ENCODE measurements at regions not wholly inside any gene's neighbourhood (a gene's known extent, or its start where the extent isn't known, plus 50 kb on each side); places are given as distances from the start of the nearest gene placed in this dataset.
"Not testable (repeated sequence)": the region's sequence is repeated elsewhere in the genome, so short reads cannot be mapped to it uniquely, and the experiment has no call there.

DNA sequence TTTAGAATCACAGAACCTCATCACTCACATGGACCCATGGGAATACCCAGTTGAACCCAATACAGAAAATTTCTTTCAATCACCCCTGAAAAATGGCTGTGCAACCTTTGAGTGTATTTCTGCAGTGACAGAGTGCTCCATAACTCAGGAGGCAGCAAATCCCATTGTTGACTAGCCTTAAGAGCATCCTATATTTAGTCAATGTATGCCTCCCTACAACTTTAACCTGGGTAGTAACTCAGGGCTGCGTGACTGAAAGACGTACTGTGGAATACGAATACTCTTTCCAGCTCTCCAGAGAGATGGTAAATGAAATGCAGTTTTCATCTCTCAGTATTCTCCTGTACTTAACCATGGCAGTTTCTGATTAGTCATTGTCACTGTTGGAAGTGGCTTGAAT lies 573.0 kb upstream of the POM121L12 start:
- no peak for DNase-seq (ENCODE audit: low spot score)
- intact Hi-C loops (cut with DNase I), result no loop called here
- ATAC-seq, result no peak

DNA sequence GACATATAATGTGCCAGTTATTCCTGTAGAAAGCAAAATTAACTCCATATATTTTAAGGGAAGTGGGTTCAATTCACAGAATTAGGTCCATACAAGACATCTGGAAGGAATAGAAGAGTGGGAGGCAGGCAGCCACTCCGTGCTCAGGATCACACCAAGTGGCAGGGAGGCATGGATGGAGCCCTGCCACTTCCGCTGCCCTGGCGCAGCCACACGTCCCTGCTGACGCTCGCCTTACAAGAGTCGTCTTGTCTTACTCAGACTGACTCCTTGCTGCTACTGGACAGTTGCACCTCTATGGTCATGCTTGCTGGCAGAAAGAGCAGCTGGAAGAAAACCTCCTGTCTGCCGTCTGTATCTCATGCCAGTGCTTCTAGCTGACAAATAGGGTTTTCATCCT lies 579.9 kb upstream of the POM121L12 start:
- DNase-seq (ENCODE audit: low spot score), result no peak
- ATAC-seq, result no peak
- intact Hi-C loops (cut with DNase I), result no loop called here

DNA sequence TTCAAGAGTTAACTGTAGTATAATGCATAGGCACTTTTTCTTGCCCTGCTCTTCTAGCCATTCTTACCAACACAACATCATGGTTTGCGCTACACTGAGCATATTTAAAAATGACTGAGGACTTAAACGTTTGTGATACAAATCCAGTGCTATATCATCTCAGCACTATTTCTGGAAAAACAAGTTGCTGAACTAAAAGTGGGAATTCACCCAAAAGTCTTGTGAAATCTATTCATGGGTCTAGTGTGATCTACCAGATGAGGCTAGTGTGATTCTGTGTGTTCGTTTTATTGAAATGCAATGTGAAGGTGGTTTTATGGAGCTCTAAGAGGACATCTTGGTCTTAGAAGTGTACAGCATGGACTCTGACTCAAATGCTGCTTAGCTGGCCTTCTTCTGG lies 584.6 kb upstream of the POM121L12 start:
- intact Hi-C loops (cut with DNase I), result no loop called here
- ATAC-seq (no peak), DNase-seq (ENCODE audit: low spot score) (no peak)

DNA sequence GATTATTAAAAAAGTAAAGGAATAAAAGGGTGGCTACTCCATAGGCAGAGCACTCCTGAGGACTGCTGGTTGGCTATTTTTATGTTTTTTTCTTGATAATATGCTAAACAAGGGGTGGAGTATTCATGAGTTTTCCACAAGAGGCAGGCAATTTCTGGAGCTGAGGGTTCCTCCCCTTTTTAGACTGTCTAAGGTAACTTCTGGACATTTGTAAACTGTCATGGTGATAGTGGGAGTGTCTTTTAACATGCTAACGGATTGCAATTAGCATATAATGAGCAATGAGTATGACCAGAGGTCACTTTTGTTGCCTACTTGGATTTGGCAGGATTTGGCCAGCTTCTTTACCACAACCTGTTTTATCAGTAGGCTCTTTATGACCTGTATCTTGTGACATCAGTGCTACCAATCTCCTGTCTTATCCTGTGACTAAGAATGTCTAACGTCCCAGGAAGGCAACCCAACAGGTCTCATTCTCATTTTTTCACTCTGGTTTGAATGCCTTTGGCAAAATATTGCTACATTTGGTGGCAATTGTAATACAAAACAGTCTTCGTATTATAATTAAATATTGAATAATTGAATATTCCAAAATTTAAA lies 587.8 kb upstream of the POM121L12 start:
- intact Hi-C loops (cut with DNase I), result no loop called here
- ATAC-seq, result no peak
- DNase-seq (ENCODE audit: low spot score), result no peak

DNA sequence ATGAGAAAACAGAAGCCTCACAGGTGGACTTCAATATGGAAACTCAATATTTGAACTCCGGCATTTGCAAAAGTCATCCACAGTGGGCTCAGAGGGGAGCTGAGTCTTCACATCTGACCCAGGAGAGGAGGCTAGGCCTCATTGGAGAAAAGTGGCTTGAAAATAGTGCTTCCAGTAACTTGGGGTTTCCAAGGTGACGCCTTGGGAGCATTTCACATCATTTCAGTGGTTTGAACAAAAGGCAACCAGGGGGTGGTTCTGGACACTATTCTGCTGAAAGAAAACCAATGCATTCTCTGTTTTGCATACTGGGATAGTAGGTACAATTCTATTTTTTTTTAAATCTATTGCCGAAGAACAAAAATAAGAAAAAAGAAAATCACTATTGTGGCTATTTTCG lies 599.2 kb upstream of the POM121L12 start:
- ATAC-seq, result no peak
- DNase-seq (ENCODE audit: low spot score), result no peak

DNA sequence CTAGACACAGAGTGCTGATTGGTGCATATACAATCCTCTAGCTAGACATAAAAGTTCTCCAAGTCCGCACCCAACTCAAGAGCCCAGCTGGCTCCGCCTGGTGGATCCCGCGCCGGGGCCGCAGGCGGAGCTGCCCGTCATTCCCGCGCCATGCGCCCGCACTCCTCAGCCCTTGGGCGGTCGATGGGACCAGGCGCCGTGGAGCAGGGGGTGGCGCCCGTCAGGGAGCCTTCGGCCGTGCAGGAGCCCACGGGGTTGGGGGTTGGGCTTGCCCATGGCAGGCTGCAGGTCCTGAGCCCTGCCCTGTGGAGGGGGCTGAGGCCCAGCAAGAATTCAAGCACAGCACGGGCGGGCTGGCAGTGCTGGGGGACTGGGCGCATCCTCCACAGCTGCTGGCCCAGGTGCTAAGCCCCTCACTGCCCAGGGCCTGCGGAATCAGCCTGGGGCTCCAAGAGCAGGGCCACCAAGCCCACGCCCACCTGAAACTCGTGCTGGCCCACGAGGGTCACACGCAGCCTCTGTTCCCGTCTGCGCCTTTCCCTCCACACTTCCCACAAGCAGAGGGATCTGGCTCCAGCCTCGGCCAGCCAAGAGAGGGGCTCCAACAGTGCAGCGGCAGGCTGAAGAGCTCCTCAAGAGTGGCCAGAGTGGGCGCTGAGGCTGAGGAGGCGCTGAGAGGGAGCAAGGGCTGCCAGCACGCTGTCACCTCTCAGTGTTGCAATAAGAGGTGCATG lies 604.2 kb upstream of the POM121L12 start:
- intact Hi-C loops (cut with DNase I), result no loop called here
- peak; percentile 17 for ATAC-seq
- no peak for DNase-seq (ENCODE audit: low spot score)

More for the DNA sequence above, 599.2 kb upstream of the POM121L12 start:
- intact Hi-C loops (cut with DNase I), result no loop called here

DNA sequence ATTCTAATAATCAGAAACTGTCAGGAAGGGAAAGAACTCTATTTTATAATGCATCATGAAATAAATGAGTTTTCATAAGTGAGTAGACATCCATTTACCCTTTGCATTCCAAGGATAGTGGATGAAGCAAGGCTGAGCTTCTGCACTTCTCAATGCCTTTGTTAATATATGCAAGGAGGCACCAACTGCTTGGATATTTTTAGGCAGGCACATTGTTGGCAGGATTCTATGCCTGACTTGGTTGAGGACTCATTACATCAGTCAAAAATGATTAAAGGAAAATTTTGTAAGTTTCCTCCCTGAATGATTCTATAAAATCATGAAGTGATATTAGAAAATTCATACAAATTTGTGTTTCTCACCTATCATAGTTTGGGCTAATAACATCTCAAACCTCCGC lies 612.2 kb upstream of the POM121L12 start:
- intact Hi-C loops (cut with DNase I), result no loop called here
- DNase-seq (ENCODE audit: low spot score) (no peak), ATAC-seq (no peak)

DNA sequence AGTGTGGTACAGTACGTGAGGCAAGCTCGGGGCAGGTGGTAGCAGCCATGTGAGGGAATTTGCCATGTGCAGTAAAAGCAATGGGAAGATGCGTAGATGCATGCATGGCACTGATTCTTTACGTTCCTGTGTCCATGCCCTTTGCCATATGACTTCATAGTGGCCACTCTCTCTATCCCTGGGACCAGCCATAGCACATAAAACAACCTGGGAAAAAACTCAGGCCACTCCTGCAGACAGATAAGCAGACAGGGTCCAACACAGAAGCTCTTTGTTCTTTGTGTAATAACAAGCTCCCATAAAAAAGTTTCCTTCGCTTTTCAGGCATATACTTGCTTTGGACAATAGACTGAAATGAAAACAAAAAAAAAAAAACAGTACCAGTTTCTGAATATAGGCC lies 622.4 kb upstream of the POM121L12 start:
- DNase-seq (ENCODE audit: low spot score), result no peak
- no peak for ATAC-seq
- intact Hi-C loops (cut with DNase I), result no loop called here

DNA sequence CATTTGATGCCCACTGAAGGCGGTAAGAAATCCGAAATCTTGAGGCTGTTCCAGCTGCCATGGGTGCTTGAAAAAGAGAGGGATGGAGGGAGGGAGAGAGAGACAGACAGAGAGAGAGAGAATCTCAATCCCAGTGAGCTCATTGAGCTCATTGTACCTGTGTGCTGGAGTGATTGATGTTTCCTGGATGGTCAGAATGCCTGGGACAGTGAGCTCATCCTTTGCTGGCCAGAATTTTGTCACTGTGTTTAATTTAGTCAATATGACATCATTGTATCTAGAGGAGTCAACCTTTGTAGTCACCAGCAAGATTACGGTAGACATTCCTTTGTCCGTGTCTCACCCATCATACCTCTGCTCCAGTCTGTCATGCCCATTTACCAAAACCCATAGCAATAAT lies 625.4 kb upstream of the POM121L12 start:
- no peak for ATAC-seq
- intact Hi-C loops (cut with DNase I), result no loop called here
- no peak for DNase-seq (ENCODE audit: low spot score)

DNA sequence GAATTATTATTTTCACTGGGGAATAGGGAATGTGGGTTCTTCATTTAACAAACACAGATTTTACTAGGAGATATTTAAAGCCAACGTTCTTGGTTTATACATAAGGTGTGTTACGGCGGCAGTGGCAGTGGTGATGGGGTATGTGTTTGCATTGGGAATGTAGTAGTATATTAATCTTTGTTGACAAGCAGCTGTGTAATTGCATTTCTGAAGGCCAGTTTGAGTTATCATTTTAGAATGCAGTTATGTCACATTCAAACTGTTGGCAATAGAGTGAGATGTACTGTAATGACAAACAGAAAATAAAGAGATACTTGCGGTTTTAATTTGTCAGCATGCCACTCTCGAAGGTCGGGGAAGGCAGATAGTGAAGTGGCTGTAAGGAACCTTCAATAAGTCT lies 628.6 kb upstream of the POM121L12 start:
- no peak for DNase-seq (ENCODE audit: low spot score)
- intact Hi-C loops (cut with DNase I), result no loop called here
- no peak for ATAC-seq

DNA sequence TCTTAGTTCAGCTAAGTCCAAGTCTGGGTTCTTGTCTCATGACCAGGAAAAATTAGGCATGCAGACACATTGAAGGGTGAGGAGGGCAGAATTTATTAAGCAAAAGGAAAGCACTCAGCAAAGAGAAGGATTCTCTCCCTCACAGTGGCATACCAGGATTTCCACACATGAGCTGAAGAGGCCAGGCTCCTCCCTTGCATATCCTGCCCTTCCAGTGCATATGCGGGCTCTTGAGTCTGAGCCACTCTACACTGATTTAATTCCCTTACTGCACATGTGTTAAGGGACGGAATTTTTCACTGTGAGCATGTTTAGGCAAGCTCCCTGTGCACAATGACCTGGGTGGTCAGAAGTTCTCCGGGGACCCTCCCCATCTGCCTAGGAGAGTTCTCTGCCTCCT lies 652.7 kb upstream of the POM121L12 start:
- intact Hi-C loops (cut with DNase I), result no loop called here

DNA sequence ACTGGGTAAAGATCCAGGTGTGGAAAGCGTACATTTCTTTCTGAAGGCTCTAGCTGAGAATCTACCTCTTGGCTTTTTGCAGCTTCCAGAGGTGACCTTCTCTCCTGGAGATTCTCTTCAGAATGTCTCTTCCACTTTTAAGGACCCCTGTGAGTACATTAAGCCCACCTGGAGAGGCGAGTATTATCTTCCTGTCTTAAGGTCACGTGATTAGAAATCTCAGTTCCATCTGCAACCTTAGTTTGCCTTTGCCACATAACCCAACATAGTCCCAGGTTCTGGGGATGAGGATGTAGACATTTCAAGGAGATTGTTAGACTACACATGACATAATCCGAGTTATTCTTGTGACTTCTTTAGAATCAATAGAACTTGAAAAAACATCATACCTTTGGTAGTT lies 665.5 kb upstream of the POM121L12 start:
- ATAC-seq, result no peak
- intact Hi-C loops (cut with DNase I), result no loop called here
- DNase-seq (ENCODE audit: low spot score), result no peak

More for the DNA sequence above, 652.7 kb upstream of the POM121L12 start:
- DNase-seq (ENCODE audit: low spot score) (no peak), ATAC-seq (no peak)

DNA sequence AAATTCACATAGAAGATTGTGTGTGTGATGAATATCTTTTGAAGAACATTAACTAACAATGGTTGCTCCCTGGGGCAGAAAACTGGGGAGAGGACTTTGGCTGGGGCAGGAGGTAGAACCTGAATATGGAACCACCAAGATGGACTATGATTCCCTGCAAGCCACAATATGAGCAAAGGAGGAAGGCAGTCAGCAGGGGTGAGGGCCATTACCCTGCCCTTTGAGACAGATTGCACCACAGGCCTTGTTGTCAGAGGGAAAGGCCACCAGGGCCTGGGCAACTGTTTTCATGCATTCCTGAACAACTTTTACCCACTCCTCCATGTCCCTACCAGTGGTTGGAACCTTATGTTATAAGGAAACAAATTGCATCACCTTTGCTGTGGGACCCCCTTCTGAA lies 670.1 kb upstream of the POM121L12 start:
- DNase-seq (ENCODE audit: low spot score), result no peak
- intact Hi-C loops (cut with DNase I), result no loop called here
- no peak for ATAC-seq

DNA sequence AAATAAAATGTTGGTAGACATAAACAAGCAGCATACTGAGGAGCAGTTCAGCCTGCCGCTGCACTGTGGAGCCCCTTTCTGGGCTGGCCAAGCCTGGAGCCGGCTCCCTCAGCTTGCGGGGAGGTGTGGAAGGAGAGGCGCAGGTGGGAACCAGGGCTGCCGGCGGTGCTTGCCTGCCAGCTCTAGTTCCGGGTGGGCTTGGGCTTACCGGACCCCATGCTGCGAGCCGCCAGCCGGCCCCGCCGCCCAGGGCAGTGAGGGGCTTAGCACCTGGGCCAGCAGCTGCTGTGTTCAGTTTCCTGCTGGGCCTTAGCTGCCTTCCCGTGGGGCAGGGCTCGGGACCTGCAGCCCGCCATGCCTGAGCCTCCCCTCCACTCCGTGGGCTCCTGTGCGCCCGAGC lies 672.9 kb upstream of the POM121L12 start:
- intact Hi-C loops (cut with DNase I), result no loop called here
- DNase-seq (ENCODE audit: low spot score) (no peak), ATAC-seq (no peak)

DNA sequence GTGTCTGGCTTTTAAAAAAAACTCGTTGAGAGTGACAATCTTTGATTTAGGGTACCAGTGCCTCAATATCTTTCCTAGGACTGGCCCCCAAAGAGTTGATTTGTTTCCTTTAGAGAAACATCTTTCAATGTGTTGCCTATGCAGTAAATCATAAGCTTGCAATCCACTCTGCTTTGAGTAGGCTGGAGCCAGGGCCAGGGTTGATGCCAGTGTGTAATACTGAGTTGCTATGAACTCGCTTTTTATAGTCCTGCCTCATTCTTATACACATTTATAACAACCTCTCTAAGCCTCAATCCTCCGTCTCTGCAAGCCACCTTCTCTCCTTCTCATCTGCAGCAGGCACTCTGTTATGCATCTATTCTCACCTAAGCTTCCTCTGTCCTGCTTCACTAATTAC lies 674.9 kb upstream of the POM121L12 start:
- intact Hi-C loops (cut with DNase I), result no loop called here
- ATAC-seq, result no peak
- DNase-seq (ENCODE audit: low spot score), result no peak

DNA sequence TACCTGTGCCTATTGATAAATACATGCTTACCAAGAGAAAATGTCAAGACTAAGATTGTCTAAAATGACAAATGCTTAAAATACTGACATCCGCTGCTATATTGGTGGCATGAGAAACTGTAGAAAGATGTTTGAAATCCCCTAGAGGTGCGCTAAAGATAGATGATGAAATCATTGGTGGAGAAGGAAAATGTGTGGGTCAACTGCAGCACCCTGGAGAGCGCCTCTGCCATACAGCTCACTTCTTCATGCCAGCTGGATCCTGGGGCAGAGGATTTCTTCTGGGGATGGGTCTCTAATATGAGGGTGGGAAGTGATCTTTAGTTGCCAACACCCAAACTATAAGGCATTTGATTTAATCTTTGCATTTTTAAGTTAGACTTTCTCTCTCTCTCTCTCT lies 680.4 kb upstream of the POM121L12 start:
- DNase-seq (ENCODE audit: low spot score), result no peak
- intact Hi-C loops (cut with DNase I), result no loop called here
- ATAC-seq, result no peak

DNA sequence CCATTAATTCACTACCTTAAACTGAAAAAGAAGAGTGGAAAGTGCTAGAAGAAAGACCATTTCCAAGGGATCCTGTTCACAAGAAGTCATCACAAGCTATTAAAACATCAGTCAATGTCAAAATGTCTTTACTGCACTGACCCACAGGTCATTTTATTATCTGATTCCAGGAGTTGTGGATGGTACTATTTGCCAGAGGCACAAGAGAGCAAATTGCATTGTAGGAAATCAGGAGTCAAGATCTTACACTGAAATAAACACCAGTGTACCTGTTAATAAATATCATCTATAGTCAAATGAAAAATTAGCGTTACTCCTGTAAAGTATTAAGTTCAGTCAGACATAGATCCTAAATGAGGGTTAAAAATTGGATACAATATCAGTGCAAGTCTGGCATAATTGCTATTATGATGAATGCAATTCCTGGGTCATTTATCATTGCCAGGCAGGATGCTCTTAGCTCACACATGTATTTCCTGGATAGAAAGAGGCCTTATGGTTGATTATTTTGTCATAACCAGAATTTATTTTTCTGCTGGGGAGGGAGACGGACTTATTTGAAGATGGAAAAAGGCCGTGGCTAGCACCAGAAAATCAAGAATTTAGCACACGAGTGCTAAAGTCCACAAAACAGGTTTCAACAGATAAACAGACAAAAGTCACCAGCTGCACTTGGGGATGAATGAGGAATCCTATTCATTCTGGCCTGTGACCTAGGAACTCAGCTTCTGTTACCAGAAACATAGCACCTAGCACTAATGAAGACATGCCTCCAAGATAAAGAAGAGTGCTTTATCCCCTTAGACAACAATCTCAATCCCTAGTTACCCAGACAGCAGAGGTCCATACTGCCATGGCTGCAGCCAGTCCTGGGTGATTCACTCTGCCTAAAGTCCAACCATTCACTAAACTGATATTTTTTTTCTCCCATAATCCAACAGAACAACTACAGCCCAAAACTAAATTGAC lies 683.1 kb upstream of the POM121L12 start:
- intact Hi-C loops (cut with DNase I), result no loop called here
- DNase-seq (ENCODE audit: low spot score) (no peak), ATAC-seq (no peak)

DNA sequence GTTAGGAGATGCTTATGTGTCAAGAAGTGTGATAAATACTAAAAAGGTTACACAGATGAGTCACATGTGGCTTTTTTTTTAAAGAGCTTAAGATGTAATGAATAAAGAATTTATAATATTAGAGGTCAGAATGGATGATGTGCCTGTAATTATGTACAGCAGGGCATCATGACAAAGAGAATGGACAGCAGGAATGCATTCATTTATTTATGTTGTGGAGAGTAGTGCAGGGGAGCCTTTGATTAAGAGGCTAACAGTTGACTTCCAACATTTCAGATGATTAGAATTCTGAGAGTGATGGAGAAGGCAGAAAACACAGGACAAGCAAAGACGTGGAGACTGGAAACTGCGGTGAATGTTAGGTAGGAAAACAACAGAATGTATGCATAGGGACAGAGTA lies 691.4 kb upstream of the POM121L12 start:
- no peak for ATAC-seq
- intact Hi-C loops (cut with DNase I), result no loop called here

DNA sequence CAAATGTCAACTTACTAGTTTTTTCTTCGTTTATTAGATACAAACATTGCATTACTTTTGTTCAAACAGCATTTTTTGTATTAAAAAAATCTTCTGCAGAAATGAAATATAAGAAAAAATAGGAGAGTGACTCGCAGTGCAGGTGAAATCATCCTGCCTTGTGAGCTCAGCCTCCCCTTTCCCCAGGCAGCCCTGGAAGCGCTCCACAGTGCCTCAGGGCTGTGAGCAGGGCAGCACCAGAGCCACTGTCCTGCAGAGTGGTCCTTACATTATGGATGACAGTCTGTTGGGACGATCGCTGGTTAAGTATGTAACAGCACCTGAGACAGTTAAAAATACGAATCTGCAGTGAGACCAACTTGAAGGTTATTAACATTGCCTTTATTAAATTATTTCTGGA lies 695.4 kb upstream of the POM121L12 start:
- DNase-seq (ENCODE audit: low spot score) (no peak), ATAC-seq (no peak)
- intact Hi-C loops (cut with DNase I), result no loop called here

More for the DNA sequence above, 691.4 kb upstream of the POM121L12 start:
- DNase-seq (ENCODE audit: low spot score), result no peak

DNA sequence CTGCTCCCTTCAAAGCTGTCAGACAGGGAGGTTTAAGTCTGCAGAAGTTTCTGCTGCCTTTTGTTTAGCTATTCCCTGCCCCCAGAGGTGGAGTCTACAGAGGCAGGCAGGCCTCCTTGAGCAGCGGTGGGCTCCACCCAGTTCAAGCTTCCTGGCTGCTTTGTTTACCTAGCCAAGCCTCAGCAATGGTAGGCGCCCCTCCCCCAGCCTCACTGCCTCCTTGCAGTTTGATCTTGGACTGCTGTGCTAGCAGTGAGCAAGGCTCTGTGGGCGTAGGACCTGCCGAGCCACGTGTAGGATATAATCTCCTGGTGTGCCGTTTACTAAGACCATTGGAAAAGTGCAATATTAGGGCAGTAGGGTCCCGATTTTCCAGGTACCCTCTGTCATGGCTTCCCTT lies 707.1 kb upstream of the POM121L12 start:
- DNase-seq (ENCODE audit: low spot score); ATAC-seq; intact Hi-C loops (cut with DNase I): not testable (repeated sequence)
